ENCODE measurements at regions not wholly inside any gene's neighbourhood (a gene's known extent, or its start where the extent isn't known, plus 50 kb on each side); places are given as distances from the start of the nearest gene placed in this dataset.

- no peak for TF ChIP-seq CTCF (IDR thresholded peaks at IDR 0.05; ENCODE audit: low read length, missing control alignments)
- H3K4me3 ChIP-seq (replicated peaks; ENCODE audit: low read depth, low read length), result no peak overlapping the region
- DNase-seq (ENCODE audit: low read depth), result no peak
Measured at GRCh38 chr4:181741513-181741912, 501.7 kb upstream of the TENM3 start.

- DNase-seq (ENCODE audit: low read depth), result no peak
- H3K4me3 ChIP-seq (replicated peaks; ENCODE audit: low read depth, low read length), result no peak overlapping the region
- no peak for TF ChIP-seq CTCF (IDR thresholded peaks at IDR 0.05; ENCODE audit: low read length, missing control alignments)
Measured at GRCh38 chr4:181745933-181746625, 497.1 kb upstream of the TENM3 start.

GRCh38 chr4:181748581-181748980, 494.6 kb upstream of the TENM3 start:
- no peak overlapping the region for H3K4me3 ChIP-seq (replicated peaks; ENCODE audit: low read depth, low read length)
- no peak for DNase-seq (ENCODE audit: low read depth)
- TF ChIP-seq CTCF (IDR thresholded peaks at IDR 0.05; ENCODE audit: low read length, missing control alignments), result no peak

- TF ChIP-seq CTCF (IDR thresholded peaks at IDR 0.05; ENCODE audit: low read length, missing control alignments), result no peak
- no peak for DNase-seq (ENCODE audit: low read depth)
- no peak overlapping the region for H3K4me3 ChIP-seq (replicated peaks; ENCODE audit: low read depth, low read length)
Measured at GRCh38 chr4:181752516-181752915, 490.7 kb upstream of the TENM3 start.

GRCh38 chr4:181753207-181753606, 490.0 kb upstream of the TENM3 start:
- no peak for DNase-seq (ENCODE audit: low read depth)
- TF ChIP-seq CTCF (IDR thresholded peaks at IDR 0.05; ENCODE audit: low read length, missing control alignments), result no peak
- no peak overlapping the region for H3K4me3 ChIP-seq (replicated peaks; ENCODE audit: low read depth, low read length)

GRCh38 chr4:181755846-181756245, 487.4 kb upstream of the TENM3 start:
- no peak overlapping the region for H3K4me3 ChIP-seq (replicated peaks; ENCODE audit: low read depth, low read length)
- no peak for TF ChIP-seq CTCF (IDR thresholded peaks at IDR 0.05; ENCODE audit: low read length, missing control alignments)
- no peak for DNase-seq (ENCODE audit: low read depth)

GRCh38 chr4:181756451-181757095, 486.6 kb upstream of the TENM3 start:
- H3K4me3 ChIP-seq (replicated peaks; ENCODE audit: low read depth, low read length), result no peak overlapping the region
- no peak for DNase-seq (ENCODE audit: low read depth)
- no peak for TF ChIP-seq CTCF (IDR thresholded peaks at IDR 0.05; ENCODE audit: low read length, missing control alignments)
